HG03097 (cell line): ENCODE measurements at regions not wholly inside any gene's neighbourhood (a gene's known extent, or its start where the extent isn't known, plus 50 kb on each side); places are given as distances from the start of the nearest gene placed in this dataset.

ENCODE experiments used
- ATAC-seq: cut with Tn5 transposase; IDR thresholded peaks from one replicate; pipeline ENCODE4 v1.9.1; 2021; ENCODE audit not compliant: unreplicated experiment, low FRiP score

DNA sequence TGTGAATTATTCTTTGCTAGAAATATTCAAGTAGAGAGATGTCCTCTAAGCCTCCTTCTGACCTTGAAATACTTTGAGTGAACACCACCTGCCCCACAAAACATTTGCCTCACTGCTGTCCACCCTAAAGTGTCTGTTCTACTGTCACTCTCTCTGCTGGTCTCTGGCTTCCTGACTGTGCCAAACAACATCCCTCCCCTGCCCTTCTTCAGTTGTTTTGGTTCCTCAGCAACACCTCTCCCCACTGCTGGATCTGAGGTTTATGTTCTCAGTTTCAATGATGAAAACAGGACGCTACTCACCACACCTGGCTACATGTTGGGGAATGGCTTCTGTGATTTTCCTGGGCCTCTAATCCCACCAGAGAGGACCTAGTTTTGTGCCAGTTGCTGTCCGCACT is 456.9 kb downstream of the BCOR start:
- ATAC-seq, result no peak

DNA sequence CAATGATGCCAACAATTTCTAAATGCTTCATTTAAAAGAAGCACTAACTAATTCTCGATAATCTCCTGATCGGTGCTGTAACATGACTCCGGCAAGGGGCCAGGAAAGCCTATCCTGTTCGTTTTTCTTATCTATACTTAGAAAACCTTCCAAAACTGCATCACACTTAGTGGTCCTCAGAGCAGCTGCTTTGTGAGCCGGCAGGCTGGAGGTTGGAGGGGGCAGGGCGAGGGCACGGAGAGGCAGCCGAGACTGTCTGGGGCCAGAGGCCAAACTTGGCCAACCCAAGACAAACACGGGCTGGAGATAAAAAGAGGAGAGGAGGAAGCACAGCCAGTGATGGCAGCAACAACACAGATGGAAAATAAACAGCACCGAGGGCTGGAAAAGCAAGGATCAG is 455.7 kb downstream of the BCOR start:
- no peak for ATAC-seq

- no peak for ATAC-seq
These were observed 454.2 kb downstream of the BCOR start for GRCh38 chrX:39643550-39643949.

GRCh38 chrX:39645178-39645895 is 452.4 kb downstream of the BCOR start:
- no peak for ATAC-seq

- no peak for ATAC-seq
These were observed 449.1 kb downstream of the BCOR start for GRCh38 chrX:39648548-39649254.

GRCh38 chrX:39650768-39651347 is 446.9 kb downstream of the BCOR start:
- ATAC-seq, result no peak

- ATAC-seq, result no peak
These were observed 445.4 kb downstream of the BCOR start for GRCh38 chrX:39652336-39652735.

GRCh38 chrX:39653691-39654090 is 444.1 kb downstream of the BCOR start:
- no peak for ATAC-seq

DNA sequence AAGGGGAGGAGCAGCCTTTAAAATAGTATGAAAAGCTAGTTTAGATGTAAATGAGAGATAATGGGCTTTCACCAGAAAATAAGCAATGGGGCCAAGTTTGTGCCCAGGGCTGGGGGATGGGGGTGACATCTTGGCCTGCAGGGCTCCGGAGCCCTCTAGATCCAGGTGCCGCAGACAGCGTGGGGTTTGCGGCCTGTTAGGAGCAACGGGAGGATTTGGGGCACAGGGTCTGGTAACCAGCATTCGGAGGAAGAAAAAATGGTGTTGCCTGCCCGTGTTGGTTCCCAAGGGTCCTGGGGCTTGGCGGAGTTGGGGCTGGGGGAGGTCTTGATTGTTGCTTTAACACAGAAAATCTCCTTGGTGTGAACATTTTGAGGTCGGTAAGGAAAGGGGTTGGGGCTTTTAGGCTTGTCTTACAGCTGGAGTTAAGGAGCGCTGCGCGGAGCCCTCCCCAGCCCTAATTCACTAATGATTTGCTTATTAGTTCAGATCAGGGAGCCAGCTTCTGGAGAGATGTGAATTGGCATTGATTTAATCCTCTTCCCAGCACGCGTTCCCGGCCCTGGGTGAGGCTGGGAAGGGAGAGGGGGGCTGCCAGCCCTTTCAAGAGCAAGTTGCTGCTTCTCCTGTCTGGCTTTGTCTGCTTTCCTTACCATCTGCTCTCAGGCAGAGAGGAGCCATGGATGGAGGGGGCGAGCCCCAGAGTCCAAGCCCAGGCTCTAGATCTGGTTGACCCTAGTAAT is 443.4 kb downstream of the BCOR start:
- ATAC-seq, result no peak

DNA sequence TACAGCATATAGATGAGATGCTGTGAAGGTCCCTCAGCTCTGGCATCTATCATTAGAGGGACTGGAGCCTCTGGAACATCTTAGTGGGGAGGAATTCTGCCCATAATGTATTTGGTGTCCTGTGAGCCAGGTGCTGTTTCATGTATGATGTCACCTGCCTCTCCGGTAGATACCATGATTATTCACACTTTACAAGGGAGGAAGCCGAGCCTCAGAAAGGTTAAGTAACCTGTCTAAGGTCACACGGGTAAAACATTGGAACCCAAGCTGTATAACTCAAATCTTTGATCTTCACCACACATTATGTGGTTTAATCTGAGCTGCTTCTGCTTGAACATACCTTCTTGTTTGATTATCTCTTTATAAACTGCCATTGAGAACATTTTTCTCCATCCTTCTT is 442.8 kb downstream of the BCOR start:
- no peak for ATAC-seq

DNA sequence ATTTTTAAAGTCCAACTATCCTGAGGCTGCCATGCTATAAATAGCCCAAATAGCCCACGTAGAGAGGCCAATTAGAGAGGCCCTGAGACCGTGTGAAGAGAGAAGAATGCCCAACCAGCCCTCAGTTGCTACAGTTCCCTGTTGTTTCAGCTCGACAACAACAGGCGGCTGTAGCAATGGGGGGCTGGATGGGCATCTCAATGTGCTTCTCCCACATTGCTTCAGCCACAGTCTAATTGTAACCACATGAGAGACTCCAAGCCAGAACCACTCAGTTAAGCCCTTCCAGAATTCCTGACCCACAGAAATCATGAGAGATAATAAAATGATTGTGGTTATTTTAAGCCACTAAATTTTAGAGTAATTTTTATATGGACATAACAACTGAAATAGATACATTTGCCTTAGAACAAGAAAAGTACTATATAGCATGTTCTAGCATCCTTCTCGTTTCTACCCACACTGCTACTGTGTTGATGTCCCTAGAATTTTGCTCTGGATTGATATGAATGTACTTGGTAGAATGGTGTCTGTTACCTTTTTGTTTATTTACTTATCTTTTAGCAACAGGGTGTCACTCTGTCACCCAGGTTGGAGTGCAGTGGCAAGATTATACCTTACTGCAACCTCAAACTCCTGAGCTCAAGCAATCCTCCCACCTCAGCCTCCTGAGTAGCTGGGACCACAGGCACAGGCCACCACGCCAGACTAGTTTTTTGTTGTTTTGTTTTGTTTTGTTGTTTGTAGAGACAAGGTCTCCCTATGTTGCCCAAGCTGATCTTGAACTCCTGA is 436.4 kb downstream of the BCOR start:
- no peak for ATAC-seq

GRCh38 chrX:39665830-39666518 is 431.8 kb downstream of the BCOR start:
- no peak for ATAC-seq

DNA sequence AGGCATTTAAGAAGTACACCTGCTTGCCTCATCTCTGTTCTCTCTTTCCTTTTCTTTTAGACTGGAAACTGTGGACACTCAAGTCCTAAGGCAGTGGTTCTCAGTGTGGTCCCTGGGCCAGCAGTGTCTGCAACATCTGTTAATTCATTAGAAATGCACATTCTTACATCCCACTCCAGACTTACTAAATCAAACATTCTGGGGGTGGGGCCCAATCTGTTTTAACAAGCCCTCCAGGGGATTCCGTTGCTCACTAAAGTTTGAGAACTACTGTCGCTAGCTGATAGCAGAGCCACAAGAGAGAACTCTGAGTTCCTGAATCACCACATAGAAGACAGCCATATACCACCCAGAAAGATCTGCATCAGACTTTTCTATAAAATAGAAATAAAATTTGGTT is 430.6 kb downstream of the BCOR start:
- no peak for ATAC-seq

DNA sequence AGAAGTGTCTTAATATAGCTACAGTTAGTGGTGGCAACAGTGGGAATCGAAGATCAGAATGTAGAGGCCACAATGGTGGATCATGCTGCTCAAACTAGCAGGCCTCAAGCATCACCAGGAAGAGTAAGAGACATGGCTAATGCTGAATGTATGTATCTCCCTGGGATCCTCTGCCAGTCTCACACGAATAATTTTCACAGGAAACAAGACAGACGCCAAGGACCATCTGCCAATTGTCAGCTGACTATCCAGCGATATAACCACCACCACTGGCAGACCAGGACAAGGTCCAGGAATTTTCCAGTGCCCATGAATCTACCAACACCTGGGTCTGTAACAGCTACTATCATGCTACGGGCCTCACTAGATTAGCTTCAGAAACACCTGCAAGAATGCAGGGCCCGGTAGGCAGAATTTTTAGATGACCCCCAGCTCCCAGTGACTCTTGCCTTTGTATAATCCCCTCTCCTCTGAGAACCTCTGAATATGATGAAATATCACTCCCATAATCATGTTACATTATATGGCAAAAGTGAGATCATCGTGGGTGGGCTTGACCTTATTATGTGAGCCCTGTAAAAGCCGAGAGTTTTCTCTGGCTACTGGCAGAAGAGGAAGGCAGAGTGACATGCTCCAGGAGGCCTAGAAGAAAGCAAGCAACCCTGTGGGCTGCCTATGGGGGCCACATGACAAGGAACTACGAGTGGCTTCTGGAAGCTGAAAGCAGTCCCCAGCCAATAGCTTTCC is 429.8 kb downstream of the BCOR start:
- ATAC-seq, result no peak

DNA sequence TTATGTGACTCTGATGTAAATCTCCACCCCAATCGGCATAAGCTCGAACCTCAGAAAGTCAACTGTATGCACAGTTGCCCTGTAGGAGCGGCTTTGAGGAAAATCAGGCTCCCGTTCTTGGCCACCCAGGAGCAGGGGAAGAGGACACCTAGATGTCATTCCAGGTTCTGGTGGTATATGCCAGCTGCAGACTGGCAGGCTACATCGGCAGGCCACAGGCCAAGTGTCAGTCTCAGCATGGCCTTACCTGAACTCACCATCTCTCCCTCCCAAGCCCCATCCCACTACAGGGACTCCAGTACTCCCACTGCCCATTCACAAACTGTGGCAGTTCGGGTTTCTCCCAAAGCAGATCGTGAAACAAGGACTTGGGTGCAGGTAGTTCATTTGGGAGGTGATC is 428.1 kb downstream of the BCOR start:
- no peak for ATAC-seq

- ATAC-seq, result no peak
These were observed 427.5 kb downstream of the BCOR start for GRCh38 chrX:39670281-39670680.

DNA sequence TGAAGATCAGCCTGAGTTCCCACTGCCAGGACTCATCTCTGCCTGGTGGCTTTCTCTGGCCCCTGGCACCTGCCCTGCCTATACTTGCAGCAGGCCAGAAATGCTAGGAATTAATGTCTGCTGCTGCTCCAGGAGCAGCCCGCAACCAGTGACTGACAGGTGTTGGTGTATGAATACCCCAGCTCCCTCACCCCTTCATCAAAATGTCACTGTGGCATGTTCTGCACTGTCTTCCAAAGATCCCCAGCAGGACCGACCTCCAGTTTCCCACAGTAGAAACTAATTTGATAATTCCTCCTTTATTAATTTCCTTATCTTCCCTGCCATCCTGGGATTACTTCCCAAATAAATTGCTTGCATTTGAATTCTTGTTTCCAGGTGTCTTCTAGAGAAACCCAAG is 425.4 kb downstream of the BCOR start:
- ATAC-seq, result no peak

- no peak for ATAC-seq
These were observed 423.1 kb downstream of the BCOR start for GRCh38 chrX:39674490-39675161.

GRCh38 chrX:39675162-39675553 is 422.6 kb downstream of the BCOR start:
- ATAC-seq, result no peak
